Calu3 (cell line): ENCODE measurements at regions not wholly inside any gene's neighbourhood (a gene's known extent, or its start where the extent isn't known, plus 50 kb on each side); places are given as distances from the start of the nearest gene placed in this dataset.

Experiments used
- BruUV-seq: library from RNA; stranded (reverse); fragments of 400-500 nt; replicated peaks from 2 replicates; lab custom pipeline; 2021; lab: Mats Ljungman, UMichigan
- CTCF ChIA-PET: fragments of 300-600 bp; sonication (Branson Sonifier 250); formaldehyde crosslinking; loops from one replicate; lab custom pipeline; 2022; ENCODE audit warnings: antibody characterized with exemption; lab: Charles Lee
- DNase-seq: peaks from one replicate; pipeline ENCODE4 v3.0.0; 2022
- H3K27ac Mint-ChIP-seq: one replicate; pipeline ENCODE4 v1.8.0; 2022; ENCODE audit warnings: mixed read lengths; ENCODE audit not compliant: unreplicated experiment
- H3K27me3 Mint-ChIP-seq: one replicate; pipeline ENCODE4 v1.8.0; 2022; ENCODE audit warnings: mixed read lengths; ENCODE audit not compliant: unreplicated experiment
- H3K36me3 Mint-ChIP-seq: one replicate; pipeline ENCODE4 v1.8.0; 2022; ENCODE audit warnings: mild to moderate bottlenecking, moderate library complexity, mixed read lengths; ENCODE audit not compliant: insufficient read depth, unreplicated experiment
- H3K4me1 Mint-ChIP-seq: one replicate; pipeline ENCODE4 v1.8.0; 2022; ENCODE audit warnings: mild to moderate bottlenecking, low read depth, mixed read lengths; ENCODE audit not compliant: unreplicated experiment
- H3K4me3 Mint-ChIP-seq: one replicate; pipeline ENCODE4 v1.8.0; 2022; ENCODE audit warnings: mild to moderate bottlenecking, low read depth, moderate library complexity, mixed read lengths; ENCODE audit not compliant: unreplicated experiment
- H3K9me3 Mint-ChIP-seq: one replicate; pipeline ENCODE4 v1.8.0; 2022; ENCODE audit warnings: low read depth, mixed read lengths; ENCODE audit not compliant: unreplicated experiment
- intact Hi-C: fragments of 100-400 bp; cut with micrococcal nuclease; formaldehyde crosslinking; loops from one replicate; pipeline ENCODE4 v1.10.0; 2022; ENCODE audit not compliant: unreplicated experiment
- TF ChIP-seq, protein P1 (sequence below): fragments of 200-600 bp; IDR thresholded peaks from one replicate; pipeline ENCODE4 v1.8.0; 2022; ENCODE audit warnings: antibody characterized with exemption; ENCODE audit not compliant: unreplicated experiment

DNA sequence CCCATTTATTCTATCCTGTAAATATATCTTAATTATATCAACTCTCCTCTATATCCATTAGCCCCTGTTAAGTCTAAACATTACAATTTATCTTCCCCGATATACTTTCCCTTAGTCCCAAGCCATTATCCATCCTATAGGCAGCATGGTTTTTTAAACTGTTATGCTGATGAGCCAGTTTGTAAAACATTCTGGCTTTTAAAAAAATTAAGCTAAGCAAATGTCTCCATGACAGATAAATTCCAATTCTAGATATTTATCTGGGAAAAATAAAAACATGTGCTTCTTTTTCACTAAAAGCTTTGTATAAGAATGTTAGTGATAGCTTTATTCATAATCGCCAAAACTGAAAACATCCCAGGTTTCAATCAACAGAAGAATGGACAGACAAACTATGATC lies 183.2 kb upstream of the GNAI1 start:
- no peak for DNase-seq
- H3K9me3 Mint-ChIP-seq = peaks cover 4% of the 10 kb centered on the region
- intact Hi-C loops = no loop called here
- H3K4me1 Mint-ChIP-seq = no peaks in the 10 kb centered on the region
- H3K27ac Mint-ChIP-seq = no peak overlapping the region
- H3K4me3 Mint-ChIP-seq = no peak overlapping the region
- no peaks in the 10 kb centered on the region for H3K27me3 Mint-ChIP-seq
- TF ChIP-seq, protein P1, sequence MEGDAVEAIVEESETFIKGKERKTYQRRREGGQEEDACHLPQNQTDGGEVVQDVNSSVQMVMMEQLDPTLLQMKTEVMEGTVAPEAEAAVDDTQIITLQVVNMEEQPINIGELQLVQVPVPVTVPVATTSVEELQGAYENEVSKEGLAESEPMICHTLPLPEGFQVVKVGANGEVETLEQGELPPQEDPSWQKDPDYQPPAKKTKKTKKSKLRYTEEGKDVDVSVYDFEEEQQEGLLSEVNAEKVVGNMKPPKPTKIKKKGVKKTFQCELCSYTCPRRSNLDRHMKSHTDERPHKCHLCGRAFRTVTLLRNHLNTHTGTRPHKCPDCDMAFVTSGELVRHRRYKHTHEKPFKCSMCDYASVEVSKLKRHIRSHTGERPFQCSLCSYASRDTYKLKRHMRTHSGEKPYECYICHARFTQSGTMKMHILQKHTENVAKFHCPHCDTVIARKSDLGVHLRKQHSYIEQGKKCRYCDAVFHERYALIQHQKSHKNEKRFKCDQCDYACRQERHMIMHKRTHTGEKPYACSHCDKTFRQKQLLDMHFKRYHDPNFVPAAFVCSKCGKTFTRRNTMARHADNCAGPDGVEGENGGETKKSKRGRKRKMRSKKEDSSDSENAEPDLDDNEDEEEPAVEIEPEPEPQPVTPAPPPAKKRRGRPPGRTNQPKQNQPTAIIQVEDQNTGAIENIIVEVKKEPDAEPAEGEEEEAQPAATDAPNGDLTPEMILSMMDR = no peak
- CTCF ChIA-PET = no interaction called here
- H3K36me3 Mint-ChIP-seq = no peaks in the 10 kb centered on the region
- no TSS peak for BruUV-seq

DNA sequence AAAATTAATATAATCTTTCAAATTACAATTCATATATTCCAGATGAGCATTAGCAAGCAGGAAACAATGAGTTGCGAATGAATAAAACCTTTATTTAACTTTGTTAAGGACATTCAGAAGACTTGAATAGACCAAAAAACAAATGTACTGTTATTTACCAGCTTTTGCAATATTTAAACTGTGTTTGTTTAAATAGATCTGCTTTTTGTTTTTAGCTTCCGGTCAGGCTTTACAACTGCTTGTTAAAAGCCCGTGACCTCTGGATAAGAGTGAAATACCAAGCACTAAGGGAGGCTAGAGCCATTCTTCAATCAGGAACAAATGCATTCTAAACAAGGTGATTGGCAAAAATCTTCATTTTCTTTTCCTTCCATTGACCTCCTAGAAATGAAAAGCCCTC lies 184.9 kb upstream of the GNAI1 start:
- Mint-ChIP-seq H3K4me1 (no peaks in the 10 kb centered on the region), H3K27me3 (no peaks in the 10 kb centered on the region), H3K4me3 (no peak overlapping the region), H3K36me3 (no peaks in the 10 kb centered on the region), H3K9me3 (peaks cover 7% of the 10 kb centered on the region), H3K27ac (no peak overlapping the region)
- intact Hi-C loops = no loop called here
- no peak for DNase-seq
- no TSS peak for BruUV-seq
- CTCF ChIA-PET = no interaction called here
- TF ChIP-seq, protein P1 = no peak

DNA sequence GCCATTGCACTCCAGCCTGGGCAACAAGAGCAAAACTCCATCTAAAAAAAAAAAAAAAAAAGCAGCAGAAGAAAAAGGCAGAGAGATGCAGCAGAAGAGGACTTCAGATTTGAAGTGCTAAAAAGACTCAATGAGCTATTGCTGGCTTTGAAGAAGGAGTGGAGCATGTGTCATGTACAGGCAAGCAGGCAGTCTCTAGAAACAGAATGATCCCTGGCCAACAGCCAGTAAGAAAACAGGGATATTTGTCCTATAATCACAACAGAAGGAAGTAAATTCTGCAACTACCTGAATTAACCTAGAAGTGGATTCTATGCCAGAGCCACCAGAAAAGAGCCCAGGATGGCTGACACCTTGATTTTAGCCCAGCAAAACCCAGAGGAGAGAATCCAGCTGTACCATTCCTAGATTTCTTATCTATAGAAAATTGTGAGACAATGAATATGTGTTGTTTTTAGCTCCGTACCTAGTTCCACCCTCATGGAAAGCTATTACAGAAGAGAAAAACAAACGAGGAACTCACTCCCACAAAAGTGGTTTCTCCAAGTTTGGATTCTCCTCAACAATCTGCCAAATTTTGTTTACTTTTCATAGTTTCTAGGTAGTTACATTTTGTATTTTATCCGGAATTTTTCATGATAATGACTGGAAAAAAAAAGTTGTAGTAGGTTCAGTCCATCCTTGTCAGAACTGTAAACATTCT lies 198.2 kb upstream of the GNAI1 start:
- no TSS peak for BruUV-seq
- H3K27me3 Mint-ChIP-seq = no peaks in the 10 kb centered on the region
- no peaks in the 10 kb centered on the region for H3K36me3 Mint-ChIP-seq
- intact Hi-C loops = no loop called here
- H3K27ac Mint-ChIP-seq = no peak overlapping the region
- CTCF ChIA-PET = no interaction called here
- no peak overlapping the region for H3K4me3 Mint-ChIP-seq
- TF ChIP-seq, protein P1 = no peak
- H3K9me3 Mint-ChIP-seq = no peaks in the 10 kb centered on the region
- no peaks in the 10 kb centered on the region for H3K4me1 Mint-ChIP-seq
- DNase-seq = no peak

DNA sequence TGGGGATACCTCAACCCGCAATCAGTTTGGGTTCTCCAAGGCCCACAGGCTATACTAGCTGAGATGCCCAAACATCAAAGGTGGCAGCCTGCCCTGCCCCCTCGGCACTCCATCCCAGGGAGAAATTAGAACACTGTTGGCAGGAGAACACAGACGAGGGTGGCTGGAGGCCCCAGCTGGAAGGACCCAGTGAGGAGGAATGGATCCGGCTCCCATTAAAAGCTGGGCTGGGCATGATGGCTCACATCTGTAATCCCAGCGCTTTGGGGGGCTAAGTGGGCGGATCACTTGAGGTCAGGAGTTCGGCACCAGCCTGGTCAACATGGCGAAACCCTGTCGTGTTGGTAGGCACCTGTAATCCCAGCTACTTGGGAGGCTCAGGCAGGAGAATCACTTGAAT lies 199.9 kb upstream of the GNAI1 start:
- no peak overlapping the region for H3K4me3 Mint-ChIP-seq
- CTCF ChIA-PET = no interaction called here
- no peaks in the 10 kb centered on the region for H3K36me3 Mint-ChIP-seq
- no peaks in the 10 kb centered on the region for H3K27me3 Mint-ChIP-seq
- H3K4me1 Mint-ChIP-seq = no peaks in the 10 kb centered on the region
- H3K27ac Mint-ChIP-seq = no peak overlapping the region
- TF ChIP-seq, protein P1 = no peak
- DNase-seq = no peak
- H3K9me3 Mint-ChIP-seq = no peaks in the 10 kb centered on the region
- intact Hi-C loops = no loop called here
- BruUV-seq = no TSS peak
